ENCODE measurements at regions not wholly inside any gene's neighbourhood (a gene's known extent, or its start where the extent isn't known, plus 50 kb on each side); places are given as distances from the start of the nearest gene placed in this dataset.
A peak's percentile ranks its signal among the peaks of the same experiment; 100 is the strongest.
"Not testable (repeated sequence)": the region's sequence is repeated elsewhere in the genome, so short reads cannot be mapped to it uniquely, and the experiment has no call there.

DNA sequence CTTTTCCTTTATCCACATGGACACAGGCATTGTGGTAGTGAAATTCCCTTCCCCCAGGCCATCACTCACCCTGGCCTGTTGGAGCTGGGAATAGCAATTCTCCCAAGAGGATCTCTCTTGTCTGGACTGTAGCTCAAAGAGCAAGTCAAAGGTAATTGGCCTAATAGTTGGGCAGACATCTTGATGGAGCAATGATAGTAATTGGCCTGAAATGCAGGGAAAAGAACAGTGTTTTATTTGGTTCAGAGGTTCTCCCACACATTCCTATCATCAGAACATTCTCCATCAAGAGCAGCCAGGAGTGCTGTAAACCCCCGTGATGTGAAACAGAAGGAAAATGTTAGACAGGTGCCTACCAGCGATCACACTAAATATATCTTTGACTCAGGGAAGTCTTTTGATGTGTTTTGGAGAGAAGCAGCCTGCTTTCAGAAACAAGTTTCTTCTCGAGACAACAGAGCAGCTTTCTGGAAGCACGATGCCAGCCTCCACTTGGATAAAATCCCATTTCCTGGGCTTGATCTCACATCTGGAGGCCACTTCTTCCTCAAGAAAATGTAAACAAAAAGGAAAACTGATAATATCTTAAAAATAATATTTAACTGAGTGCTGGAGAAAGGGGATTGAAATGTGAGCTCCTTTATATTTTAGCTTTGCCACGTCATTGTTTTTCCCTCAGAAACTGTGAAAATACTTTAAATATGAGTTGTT is 198.1 kb upstream of the WWC1 start:
- Mint-ChIP-seq H3K27me3 (peaks cover 6% of the 10 kb centered on the region), H3K4me3 (no peak overlapping the region), H3K9me3 (peaks cover 0 to 4% (median 2%) of the 10 kb centered on the region in 7 donors), H3K4me1 (no peaks in the 10 kb centered on the region), H3K27ac (no peak overlapping the region), H3K36me3 (no peaks in the 10 kb centered on the region)
- no peaks in the 10 kb centered on the region for H3K9me3 ChIP-seq (ENCODE audit: control insufficient read depth in 2 of 2, low read length in 2 of 2)
- no peaks in the 10 kb centered on the region for H3K27me3 ChIP-seq (ENCODE audit: control insufficient read depth, insufficient read depth, low read length)
- H3K4me3 ChIP-seq (ENCODE audit: low read depth, low read length) = no peak overlapping the region
- no peaks in the 10 kb centered on the region for H3K4me1 ChIP-seq (ENCODE audit: control insufficient read depth, insufficient read depth, low read length, poor library complexity, severe bottlenecking)
- ATAC-seq (ENCODE audit: low read depth in 2 of 2) (no peak), DNase-seq (no peak)
- H3K36me3 ChIP-seq (ENCODE audit: control insufficient read depth, insufficient read depth, low read length) = no peaks in the 10 kb centered on the region
- H3K27ac ChIP-seq (ENCODE audit: insufficient read depth, low read length, poor library complexity, severe bottlenecking) = no peak overlapping the region

DNA sequence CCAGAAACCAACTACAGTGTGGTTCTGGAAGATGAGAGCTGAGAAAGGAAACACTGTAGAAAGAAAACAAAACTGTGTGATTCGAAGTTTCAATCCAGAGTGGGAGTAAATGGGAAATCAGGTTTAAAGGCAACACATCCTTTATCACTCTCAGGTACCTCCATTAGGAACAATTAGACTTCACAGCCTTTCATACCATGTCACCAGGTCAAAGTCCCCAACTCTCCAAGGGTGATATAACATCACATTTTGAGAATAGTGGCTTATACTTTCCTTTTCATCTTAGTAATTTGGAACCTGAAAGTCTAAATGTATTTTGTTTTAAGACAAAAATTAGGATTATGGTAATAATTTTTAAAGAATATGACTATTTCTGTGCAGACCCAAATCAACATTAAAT is 194.9 kb upstream of the WWC1 start:
- H3K9me3 Mint-ChIP-seq = no peaks in the 10 kb centered on the region
- no peaks in the 10 kb centered on the region for H3K4me1 Mint-ChIP-seq
- H3K4me1 ChIP-seq (ENCODE audit: control insufficient read depth, insufficient read depth, low read length, poor library complexity, severe bottlenecking) = no peaks in the 10 kb centered on the region
- DNase-seq (no peak), ATAC-seq (ENCODE audit: low read depth in 2 of 2) (no peak)
- no peaks in the 10 kb centered on the region for H3K27me3 ChIP-seq (ENCODE audit: control insufficient read depth, insufficient read depth, low read length)
- H3K36me3 Mint-ChIP-seq = no peaks in the 10 kb centered on the region
- H3K36me3 ChIP-seq (ENCODE audit: control insufficient read depth, insufficient read depth, low read length) = no peaks in the 10 kb centered on the region
- H3K9me3 ChIP-seq (ENCODE audit: control insufficient read depth in 2 of 2, low read length in 2 of 2) = no peaks in the 10 kb centered on the region
- peaks cover 6% of the 10 kb centered on the region for H3K27me3 Mint-ChIP-seq
- no peak overlapping the region for H3K4me3 ChIP-seq (ENCODE audit: low read depth, low read length)
- no peak overlapping the region for H3K27ac Mint-ChIP-seq
- no peak overlapping the region for H3K27ac ChIP-seq (ENCODE audit: insufficient read depth, low read length, poor library complexity, severe bottlenecking)
- H3K4me3 Mint-ChIP-seq = no peak overlapping the region

DNA sequence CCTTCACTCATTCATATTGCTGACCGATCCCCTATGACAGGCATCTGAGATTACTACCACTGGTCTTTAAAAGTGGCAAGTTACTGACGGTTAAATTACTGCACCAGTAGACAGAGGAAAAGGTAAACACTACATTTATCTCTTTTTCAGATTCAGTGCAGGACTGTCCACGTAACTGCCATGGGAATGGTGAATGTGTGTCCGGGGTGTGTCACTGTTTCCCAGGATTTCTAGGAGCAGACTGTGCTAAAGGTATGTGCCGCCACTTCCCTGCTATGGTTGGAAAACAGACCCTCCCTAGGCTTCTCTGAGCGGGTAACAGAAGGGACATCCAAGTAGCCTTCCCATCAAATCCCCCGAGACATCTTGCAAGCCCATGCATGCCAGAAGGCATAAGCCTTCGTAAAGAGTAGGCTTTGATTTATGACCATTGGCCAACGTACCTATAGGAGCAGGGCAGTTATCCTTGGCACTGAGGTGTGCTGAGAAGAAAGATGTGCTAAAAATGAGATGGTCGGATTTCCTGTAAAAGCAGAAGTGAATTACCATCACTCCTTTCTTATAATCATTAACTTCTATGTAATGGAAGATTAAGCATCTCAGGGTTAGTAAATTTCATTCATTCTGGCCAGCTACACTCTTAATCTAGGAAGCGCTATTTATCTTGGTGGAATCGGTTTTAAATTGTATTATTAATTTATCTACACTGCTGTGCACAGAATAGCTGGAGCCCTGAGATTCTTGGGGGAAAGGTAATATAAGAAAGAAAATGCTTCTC is 193.4 kb upstream of the WWC1 start:
- Mint-ChIP-seq H3K36me3 (no peaks in the 10 kb centered on the region), H3K9me3 (no peaks in the 10 kb centered on the region), H3K27ac (no peak overlapping the region), H3K4me3 (no peak overlapping the region), H3K27me3 (peaks cover 6% of the 10 kb centered on the region), H3K4me1 (no peaks in the 10 kb centered on the region)
- ATAC-seq (ENCODE audit: low read depth in 2 of 2) = no peak
- DNase-seq = no peak
- Histone ChIP-seq H3K4me1 (ENCODE audit: control insufficient read depth, insufficient read depth, low read length, poor library complexity, severe bottlenecking) (no peaks in the 10 kb centered on the region), H3K27me3 (ENCODE audit: control insufficient read depth, insufficient read depth, low read length) (no peaks in the 10 kb centered on the region), H3K36me3 (ENCODE audit: control insufficient read depth, insufficient read depth, low read length) (no peaks in the 10 kb centered on the region), H3K27ac (ENCODE audit: insufficient read depth, low read length, poor library complexity, severe bottlenecking) (no peak overlapping the region), H3K9me3 (ENCODE audit: control insufficient read depth in 2 of 2, low read length in 2 of 2) (no peaks in the 10 kb centered on the region), H3K4me3 (ENCODE audit: low read depth, low read length) (no peak overlapping the region)

DNA sequence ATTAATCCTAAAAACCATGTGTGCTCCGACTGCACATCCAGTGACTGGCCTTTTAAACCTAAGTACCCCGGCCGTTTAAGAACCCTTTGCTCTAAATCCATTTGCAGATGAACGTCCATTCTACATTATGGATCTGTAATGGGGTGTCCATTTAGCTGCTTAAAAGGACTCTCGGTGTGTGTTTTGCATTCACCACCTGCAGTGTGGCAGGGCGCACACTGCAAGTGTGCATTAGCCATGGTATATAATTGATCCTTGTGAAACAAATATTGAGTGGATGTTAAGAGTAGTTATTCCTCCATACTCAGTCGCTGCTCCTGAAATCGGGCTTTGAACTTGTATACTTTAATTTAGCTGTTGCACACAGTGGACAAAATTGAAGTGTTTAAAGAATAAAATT is 190.1 kb upstream of the WWC1 start:
- no peaks in the 10 kb centered on the region for H3K27me3 Mint-ChIP-seq
- Histone ChIP-seq H3K9me3 (ENCODE audit: control insufficient read depth in 2 of 2, low read length in 2 of 2) (no peaks in the 10 kb centered on the region), H3K36me3 (ENCODE audit: control insufficient read depth, insufficient read depth, low read length) (no peaks in the 10 kb centered on the region), H3K4me1 (ENCODE audit: control insufficient read depth, insufficient read depth, low read length, poor library complexity, severe bottlenecking) (no peaks in the 10 kb centered on the region), H3K27ac (ENCODE audit: insufficient read depth, low read length, poor library complexity, severe bottlenecking) (no peak overlapping the region), H3K4me3 (ENCODE audit: low read depth, low read length) (no peak overlapping the region), H3K27me3 (ENCODE audit: control insufficient read depth, insufficient read depth, low read length) (no peaks in the 10 kb centered on the region)
- ATAC-seq (ENCODE audit: low read depth in 2 of 2) = no peak
- H3K27ac Mint-ChIP-seq = no peak overlapping the region
- H3K4me1 Mint-ChIP-seq = no peaks in the 10 kb centered on the region
- no peaks in the 10 kb centered on the region for H3K36me3 Mint-ChIP-seq
- H3K4me3 Mint-ChIP-seq = no peak overlapping the region
- H3K9me3 Mint-ChIP-seq = no peaks in the 10 kb centered on the region
- DNase-seq = no peak

DNA sequence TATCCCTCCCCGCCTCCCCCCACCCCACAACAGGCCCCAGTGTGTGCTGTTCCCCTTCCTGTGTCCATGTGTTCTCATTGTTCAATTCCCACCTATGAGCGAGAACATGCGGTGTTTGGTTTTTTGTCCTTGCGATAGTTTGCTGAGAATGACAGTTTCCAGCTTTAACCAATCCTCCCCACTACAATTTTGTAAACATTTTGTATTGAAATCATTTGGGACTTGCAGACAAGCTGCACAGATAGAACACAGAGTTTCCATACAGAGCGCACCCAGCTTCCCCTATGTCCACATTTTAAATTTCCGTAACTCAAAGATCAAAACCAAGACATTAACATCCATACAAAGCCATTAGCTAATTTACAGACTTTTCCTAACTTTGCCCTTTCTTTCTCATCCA is 188.4 kb upstream of the WWC1 start:
- not testable (repeated sequence) for H3K4me1 Mint-ChIP-seq; H3K4me1 ChIP-seq (ENCODE audit: control insufficient read depth, insufficient read depth, low read length, poor library complexity, severe bottlenecking); H3K36me3 ChIP-seq (ENCODE audit: control insufficient read depth, insufficient read depth, low read length); H3K27me3 ChIP-seq (ENCODE audit: control insufficient read depth, insufficient read depth, low read length); H3K9me3 Mint-ChIP-seq; H3K9me3 ChIP-seq (ENCODE audit: control insufficient read depth in 2 of 2, low read length in 2 of 2); H3K27ac ChIP-seq (ENCODE audit: insufficient read depth, low read length, poor library complexity, severe bottlenecking); H3K36me3 Mint-ChIP-seq; H3K4me3 ChIP-seq (ENCODE audit: low read depth, low read length); H3K27me3 Mint-ChIP-seq; H3K27ac Mint-ChIP-seq; ATAC-seq (ENCODE audit: low read depth in 2 of 2); DNase-seq
- peak overlapping the region in 1 of 4 donors; percentile 40 for H3K4me3 Mint-ChIP-seq

DNA sequence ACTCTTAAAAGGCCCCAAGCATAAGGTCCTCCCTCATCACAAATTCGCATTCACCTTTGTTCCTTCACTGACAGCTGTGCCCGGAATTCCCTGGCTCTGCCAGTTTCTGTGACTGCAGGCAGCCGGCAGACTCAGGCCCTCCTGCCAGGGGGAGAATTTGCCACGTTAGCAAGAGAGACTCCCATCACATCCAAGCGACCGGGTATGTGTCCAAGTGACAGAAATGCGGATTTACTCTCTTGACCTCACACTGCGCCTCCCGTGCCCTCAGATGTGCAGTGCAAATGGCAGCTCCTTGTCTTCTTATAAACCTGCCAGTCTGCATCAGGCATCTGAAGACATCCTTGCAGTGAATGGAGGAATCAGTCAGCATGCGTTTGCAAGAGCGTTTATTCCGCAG is 187.1 kb upstream of the WWC1 start:
- Mint-ChIP-seq H3K36me3 (no peaks in the 10 kb centered on the region), H3K4me3 (no peak overlapping the region), H3K27me3 (no peaks in the 10 kb centered on the region), H3K27ac (peak overlapping the region in 1 of 3 donors; percentile 45), H3K9me3 (no peaks in the 10 kb centered on the region), H3K4me1 (no peaks in the 10 kb centered on the region)
- Histone ChIP-seq H3K4me1 (ENCODE audit: control insufficient read depth, insufficient read depth, low read length, poor library complexity, severe bottlenecking) (no peaks in the 10 kb centered on the region), H3K9me3 (ENCODE audit: control insufficient read depth in 2 of 2, low read length in 2 of 2) (no peaks in the 10 kb centered on the region), H3K36me3 (ENCODE audit: control insufficient read depth, insufficient read depth, low read length) (no peaks in the 10 kb centered on the region), H3K27ac (ENCODE audit: insufficient read depth, low read length, poor library complexity, severe bottlenecking) (no peak overlapping the region), H3K4me3 (ENCODE audit: low read depth, low read length) (no peak overlapping the region), H3K27me3 (ENCODE audit: control insufficient read depth, insufficient read depth, low read length) (no peaks in the 10 kb centered on the region)
- no peak for DNase-seq
- ATAC-seq (ENCODE audit: low read depth in 2 of 2) = no peak

DNA sequence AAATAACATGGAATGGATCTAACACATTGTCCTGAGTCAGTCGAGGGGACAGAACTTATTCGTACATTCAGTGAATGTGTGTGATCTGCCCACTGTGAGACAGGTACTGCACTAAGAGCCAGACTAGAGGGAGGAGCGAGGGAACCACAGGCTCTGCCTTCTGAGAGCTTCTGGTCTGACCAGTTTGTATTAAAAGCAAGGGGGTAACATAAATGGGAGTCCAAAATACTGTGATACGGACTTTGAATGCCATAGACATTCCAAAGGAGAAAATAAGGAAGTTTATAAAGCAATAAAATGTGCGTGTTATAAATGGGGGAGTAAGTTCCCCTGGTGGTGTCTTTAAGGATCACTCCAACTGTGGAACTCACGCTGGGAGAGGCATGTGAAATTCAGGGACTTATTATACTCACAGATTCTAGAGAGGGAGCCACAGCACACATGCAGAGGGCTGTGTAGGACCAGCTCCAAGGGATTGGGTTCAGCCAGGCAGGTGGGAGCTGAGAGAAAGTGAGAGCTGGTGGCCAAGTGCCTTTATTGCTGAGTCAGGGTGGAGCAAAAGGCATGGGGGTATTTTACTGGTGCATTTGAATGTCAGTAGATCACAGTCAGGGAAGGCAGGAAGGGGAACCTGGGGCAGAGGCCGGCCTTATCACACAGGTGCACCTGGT is 186.5 kb upstream of the WWC1 start:
- H3K4me1 ChIP-seq (ENCODE audit: control insufficient read depth, insufficient read depth, low read length, poor library complexity, severe bottlenecking) = no peaks in the 10 kb centered on the region
- no peaks in the 10 kb centered on the region for H3K27me3 Mint-ChIP-seq
- no peak for DNase-seq
- no peak for ATAC-seq (ENCODE audit: low read depth in 2 of 2)
- H3K9me3 Mint-ChIP-seq = no peaks in the 10 kb centered on the region
- no peaks in the 10 kb centered on the region for H3K9me3 ChIP-seq (ENCODE audit: control insufficient read depth in 2 of 2, low read length in 2 of 2)
- H3K27me3 ChIP-seq (ENCODE audit: control insufficient read depth, insufficient read depth, low read length) = no peaks in the 10 kb centered on the region
- H3K4me1 Mint-ChIP-seq = no peaks in the 10 kb centered on the region
- H3K4me3 Mint-ChIP-seq = no peak overlapping the region
- H3K36me3 ChIP-seq (ENCODE audit: control insufficient read depth, insufficient read depth, low read length) = no peaks in the 10 kb centered on the region
- H3K36me3 Mint-ChIP-seq = no peaks in the 10 kb centered on the region
- H3K27ac Mint-ChIP-seq = peak overlapping the region in 1 of 3 donors; percentile 45
- H3K27ac ChIP-seq (ENCODE audit: insufficient read depth, low read length, poor library complexity, severe bottlenecking) = no peak overlapping the region
- no peak overlapping the region for H3K4me3 ChIP-seq (ENCODE audit: low read depth, low read length)
